Kidney epithelial cell (primary cell): ENCODE measurements at regions not wholly inside any gene's neighbourhood (a gene's known extent, or its start where the extent isn't known, plus 50 kb on each side); places are given as distances from the start of the nearest gene placed in this dataset.

Experiments
- DNase-seq: peaks from one replicate; pipeline ENCODE4 v3.0.0-alpha.2; 2010; ENCODE audit warnings: low read depth
- H3K27me3 ChIP-seq: 2 replicates; pipeline ENCODE4 v1.6.0; 2011; ENCODE audit warnings: low read length; ENCODE audit not compliant: control insufficient read depth, insufficient read depth
- H3K36me3 ChIP-seq: 2 replicates; pipeline ENCODE4 v1.5.1; 2011; ENCODE audit warnings: low read length; ENCODE audit not compliant: control insufficient read depth, insufficient read depth
- H3K4me3 ChIP-seq: 2 replicates; pipeline ENCODE4 v1.5.1; 2011; ENCODE audit warnings: low read depth, mild to moderate bottlenecking, control low read depth, low read length
- TF ChIP-seq, protein P1 (sequence below): IDR thresholded peaks from 2 replicates; pipeline ENCODE4 v1.5.1; 2011; ENCODE audit warnings: mild to moderate bottlenecking, moderate library complexity, low read length, control low read depth, inconsistent platforms; ENCODE audit not compliant: insufficient read depth, poor library complexity, severe bottlenecking

DNA sequence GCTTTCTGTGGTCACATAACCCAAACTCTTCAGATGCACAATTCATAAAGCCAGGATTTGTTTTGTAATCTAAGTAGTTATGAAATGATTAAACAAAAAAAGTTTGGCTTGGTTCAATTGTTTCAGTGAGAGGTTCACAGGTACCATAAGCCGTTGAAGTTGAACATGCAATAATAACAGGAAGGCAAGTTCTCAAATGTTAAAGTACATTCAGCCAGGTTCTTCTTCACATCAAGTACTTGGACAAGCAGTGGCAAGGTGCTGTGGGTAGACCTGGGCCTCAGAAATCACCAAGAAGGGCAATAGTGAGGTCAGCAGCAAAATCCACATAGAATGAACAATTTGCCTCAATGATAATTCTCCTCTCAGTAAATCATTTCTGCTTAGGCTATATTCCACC is 175.5 kb downstream of the EPM2A start:
- Histone ChIP-seq H3K4me3 (no peak overlapping the region), H3K36me3 (no peaks in the 10 kb centered on the region), H3K27me3 (no peaks in the 10 kb centered on the region)
- TF ChIP-seq, protein P1, sequence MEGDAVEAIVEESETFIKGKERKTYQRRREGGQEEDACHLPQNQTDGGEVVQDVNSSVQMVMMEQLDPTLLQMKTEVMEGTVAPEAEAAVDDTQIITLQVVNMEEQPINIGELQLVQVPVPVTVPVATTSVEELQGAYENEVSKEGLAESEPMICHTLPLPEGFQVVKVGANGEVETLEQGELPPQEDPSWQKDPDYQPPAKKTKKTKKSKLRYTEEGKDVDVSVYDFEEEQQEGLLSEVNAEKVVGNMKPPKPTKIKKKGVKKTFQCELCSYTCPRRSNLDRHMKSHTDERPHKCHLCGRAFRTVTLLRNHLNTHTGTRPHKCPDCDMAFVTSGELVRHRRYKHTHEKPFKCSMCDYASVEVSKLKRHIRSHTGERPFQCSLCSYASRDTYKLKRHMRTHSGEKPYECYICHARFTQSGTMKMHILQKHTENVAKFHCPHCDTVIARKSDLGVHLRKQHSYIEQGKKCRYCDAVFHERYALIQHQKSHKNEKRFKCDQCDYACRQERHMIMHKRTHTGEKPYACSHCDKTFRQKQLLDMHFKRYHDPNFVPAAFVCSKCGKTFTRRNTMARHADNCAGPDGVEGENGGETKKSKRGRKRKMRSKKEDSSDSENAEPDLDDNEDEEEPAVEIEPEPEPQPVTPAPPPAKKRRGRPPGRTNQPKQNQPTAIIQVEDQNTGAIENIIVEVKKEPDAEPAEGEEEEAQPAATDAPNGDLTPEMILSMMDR, result no peak
- DNase-seq, result no peak

DNA sequence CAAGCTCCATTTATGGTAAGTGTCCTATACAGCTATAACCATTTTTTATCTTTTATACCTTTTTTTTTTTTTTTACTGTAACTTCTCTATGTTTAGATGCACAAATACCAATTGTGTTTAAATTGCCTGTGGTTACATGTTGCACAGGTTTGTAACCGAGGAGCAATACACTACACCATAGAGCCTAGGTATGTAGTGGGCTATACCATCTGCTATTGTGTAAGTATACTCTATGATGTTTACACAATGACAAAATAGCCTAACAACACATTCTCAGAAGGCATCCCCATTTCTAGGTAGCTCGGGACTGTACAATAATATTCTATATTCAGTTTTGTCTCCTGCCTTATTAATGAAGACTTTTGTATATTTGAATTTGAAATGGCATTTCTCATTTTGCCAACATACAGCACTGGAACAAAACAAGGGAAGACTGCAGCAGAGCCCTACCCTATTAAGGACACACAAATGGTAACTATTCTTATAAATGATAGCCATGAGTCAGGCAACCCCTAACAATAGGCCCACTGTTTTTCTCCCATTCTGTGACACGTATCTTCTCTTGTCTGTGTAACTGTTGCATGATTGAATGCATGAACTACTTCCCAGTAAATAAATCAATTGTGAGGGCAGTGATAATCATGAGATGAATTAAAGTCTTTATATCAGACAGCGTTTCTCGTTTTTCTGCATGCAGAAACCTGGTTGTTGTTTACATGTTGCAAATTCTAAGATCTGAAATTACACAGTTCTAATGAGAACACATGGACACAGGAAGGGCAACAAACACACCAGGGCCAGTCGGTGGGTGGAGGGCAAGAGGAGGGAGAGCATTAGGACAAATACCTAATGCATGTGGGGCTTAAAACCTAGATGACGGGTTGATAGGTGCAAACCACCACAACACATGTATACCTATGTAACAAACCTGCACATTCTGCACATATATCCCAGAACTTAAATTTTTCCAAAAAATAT is 173.9 kb downstream of the EPM2A start:
- TF ChIP-seq, protein P1, result no peak
- no peak overlapping the region for H3K4me3 ChIP-seq
- no peak for DNase-seq
- no peaks in the 10 kb centered on the region for H3K27me3 ChIP-seq
- no peaks in the 10 kb centered on the region for H3K36me3 ChIP-seq

DNA sequence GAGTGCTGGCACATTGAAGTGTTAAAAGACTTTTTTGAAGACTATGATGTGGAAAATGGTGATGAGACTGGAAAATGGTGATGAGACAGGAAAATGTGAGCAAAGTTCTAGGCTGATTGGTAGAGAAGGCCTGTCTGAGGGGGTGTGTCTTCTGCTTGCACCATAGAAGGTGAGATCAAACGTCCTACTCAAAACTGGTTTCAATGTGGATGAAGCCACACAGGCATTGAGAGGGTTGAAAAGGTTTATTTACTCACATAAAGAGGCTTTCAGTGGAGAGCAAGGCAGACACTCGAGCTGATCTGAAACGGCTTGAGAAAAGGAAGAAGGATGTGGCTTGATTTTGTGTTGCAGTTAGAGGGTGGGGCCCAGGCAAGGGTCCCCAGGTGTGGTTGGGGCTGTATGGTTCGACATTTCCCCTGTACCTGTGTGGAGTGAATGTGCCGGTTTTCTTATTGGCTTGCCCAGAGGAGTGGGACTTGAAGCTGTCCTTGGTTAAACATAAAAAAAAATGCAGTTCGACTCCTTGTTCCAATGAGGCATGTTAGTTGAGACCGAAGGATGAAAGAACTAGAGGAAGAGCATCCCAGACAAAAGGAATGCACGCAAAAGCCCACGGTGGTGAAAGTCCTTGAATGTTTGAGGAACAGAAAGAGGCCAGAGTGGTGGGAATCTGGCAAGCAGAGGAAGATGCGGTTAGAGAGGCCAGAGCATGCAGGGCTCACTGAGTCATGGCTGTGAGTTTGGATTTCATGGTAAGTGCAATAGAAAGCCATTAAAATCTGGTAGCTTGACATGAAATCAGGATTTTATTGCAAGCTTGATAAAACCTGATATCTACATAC is 172.3 kb downstream of the EPM2A start:
- no peak for DNase-seq
- TF ChIP-seq, protein P1, result no peak
- no peaks in the 10 kb centered on the region for H3K27me3 ChIP-seq
- no peaks in the 10 kb centered on the region for H3K36me3 ChIP-seq
- H3K4me3 ChIP-seq, result no peak overlapping the region

DNA sequence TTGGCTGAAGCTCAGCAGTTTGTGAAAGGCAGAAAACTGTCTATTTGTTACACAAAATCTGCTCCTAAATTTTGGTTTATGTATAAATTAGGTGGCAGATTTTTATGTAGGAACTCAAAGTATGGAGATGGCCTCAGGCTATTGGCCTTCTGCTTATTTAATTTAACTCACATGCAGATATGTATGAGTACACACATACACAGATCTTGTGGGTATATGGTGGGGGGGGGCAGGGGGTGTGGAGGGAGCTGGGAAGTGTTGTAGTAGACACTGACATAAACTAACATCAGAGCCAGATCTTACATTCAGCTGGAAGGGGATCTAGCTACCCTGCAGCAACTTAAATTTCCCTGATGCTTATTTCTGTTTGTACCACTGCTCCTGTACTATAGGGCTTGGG is 170.8 kb downstream of the EPM2A start:
- no peaks in the 10 kb centered on the region for H3K36me3 ChIP-seq
- no peak for DNase-seq
- H3K4me3 ChIP-seq, result no peak overlapping the region
- H3K27me3 ChIP-seq, result no peaks in the 10 kb centered on the region
- TF ChIP-seq, protein P1, result no peak

DNA sequence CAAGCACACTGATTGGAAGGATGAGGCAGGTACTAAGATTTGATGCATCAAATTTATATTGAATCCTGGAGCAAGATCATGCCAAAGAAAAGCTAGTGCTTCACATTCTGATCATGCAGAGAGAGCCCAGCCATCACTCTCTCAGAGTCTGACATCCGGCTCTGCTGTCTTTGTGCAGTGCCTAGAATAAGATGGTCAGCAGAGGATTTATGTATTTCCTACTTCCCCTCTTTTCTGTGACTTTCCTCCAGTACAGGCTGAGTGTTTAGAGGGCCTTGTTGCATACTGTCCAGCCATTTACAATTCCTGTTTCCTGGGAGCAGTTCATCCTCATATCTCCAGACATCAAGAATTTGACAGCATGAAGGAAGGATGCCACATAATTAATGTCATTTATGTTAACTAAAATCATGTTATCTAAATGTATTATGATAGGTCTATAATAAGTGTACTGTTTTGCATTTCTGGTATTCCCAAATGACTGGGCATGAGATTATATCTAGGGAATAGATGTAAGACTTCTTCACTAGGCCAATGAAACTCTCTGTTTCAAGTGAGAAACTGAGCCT is 167.6 kb downstream of the EPM2A start:
- H3K36me3 ChIP-seq, result no peaks in the 10 kb centered on the region
- DNase-seq, result no peak
- TF ChIP-seq, protein P1, result no peak
- H3K27me3 ChIP-seq, result no peaks in the 10 kb centered on the region
- no peak overlapping the region for H3K4me3 ChIP-seq
